GM18519 (cell line): ENCODE measurements at regions not wholly inside any gene's neighbourhood (a gene's known extent, or its start where the extent isn't known, plus 50 kb on each side); places are given as distances from the start of the nearest gene placed in this dataset.
"Not testable (repeated sequence)": the region's sequence is repeated elsewhere in the genome, so short reads cannot be mapped to it uniquely, and the experiment has no call there.

ENCODE experiments used
- ATAC-seq: cut with Tn5 transposase; IDR thresholded peaks from one replicate; pipeline ENCODE4 v1.9.1; 2021; ENCODE audit warnings: mild to moderate bottlenecking, moderate library complexity; ENCODE audit not compliant: unreplicated experiment, low FRiP score

DNA sequence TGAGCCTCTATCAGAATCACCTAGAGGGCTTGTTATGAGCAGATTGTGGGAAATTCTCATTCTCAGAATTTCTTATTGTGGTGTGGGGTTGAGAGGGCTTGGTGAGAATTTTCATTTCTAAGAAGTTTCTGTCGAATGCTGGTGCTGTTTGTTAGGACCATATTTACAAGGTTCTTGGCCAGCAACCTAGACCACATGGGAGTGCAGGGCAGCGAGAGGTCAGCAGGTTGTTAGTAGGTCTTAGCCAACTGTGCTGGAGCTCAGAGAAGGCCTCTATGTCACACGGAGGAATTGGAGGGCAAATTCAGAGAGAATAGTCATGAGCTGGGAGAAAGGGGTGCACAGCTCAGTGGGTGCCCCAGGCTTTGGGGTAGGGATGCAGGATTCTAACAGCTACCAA lies 357.0 kb downstream of the LRRC70 start:
- ATAC-seq: no peak

- ATAC-seq: no peak
These were observed 355.7 kb downstream of the LRRC70 start for GRCh38 chr5:62934319-62934718.

DNA sequence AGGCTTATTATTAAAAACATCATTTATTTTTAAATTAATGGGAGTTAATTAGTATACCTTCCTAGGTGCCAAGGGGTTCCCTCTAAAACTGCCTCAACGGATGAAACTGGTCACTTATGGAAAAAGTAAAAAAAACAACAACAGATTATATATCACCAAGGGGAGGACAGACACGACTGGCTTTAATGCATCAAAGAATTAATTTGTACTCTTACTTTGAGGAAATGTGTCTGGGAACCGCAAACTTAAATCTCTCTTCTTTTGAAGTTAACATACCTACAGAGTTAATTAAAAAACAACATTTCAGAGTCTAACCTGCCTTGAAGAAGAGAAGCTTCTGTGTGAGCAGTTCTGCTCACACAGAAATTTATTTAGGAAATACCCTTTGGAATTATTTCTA lies 354.6 kb downstream of the LRRC70 start:
- ATAC-seq: no peak

DNA sequence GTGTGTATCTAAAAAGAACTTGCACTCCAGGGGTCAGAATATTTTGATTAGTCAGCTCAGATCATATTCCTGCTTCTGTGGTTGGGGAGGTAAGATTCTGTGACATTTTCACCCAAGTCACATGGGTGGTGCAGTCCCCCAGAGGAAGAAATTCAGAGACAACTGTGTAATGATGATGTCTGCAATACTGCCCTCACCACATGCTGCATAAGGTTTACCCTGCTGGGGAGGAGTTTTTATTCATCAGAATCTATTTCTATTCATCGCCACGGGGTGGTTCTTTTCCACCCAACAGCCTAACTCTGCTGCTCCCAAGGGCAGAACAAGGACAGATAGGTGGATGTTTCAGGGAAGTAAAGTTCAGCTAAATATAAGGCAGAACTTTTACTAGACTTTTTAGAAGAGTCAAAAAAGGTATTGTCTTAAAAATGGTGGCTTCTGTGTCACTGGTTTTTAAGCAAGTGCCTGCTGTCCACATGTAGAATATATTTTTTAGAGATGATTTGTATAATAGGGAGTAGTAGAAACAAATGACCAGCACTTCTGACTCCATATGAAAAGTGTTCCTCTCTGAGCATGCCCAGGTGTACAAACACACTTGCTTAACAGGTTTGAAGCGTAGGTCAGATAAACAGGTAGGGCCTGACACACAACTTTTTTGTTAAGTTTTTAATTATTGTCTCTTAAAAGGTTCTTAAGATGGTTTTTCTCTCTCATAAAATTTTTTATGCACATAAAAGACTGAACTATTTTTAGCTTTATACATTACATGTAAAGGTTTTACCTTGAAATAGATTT lies 352.7 kb downstream of the LRRC70 start:
- ATAC-seq: no peak

- ATAC-seq: no peak
These were observed 343.6 kb downstream of the LRRC70 start for GRCh38 chr5:62922191-62922590.

DNA sequence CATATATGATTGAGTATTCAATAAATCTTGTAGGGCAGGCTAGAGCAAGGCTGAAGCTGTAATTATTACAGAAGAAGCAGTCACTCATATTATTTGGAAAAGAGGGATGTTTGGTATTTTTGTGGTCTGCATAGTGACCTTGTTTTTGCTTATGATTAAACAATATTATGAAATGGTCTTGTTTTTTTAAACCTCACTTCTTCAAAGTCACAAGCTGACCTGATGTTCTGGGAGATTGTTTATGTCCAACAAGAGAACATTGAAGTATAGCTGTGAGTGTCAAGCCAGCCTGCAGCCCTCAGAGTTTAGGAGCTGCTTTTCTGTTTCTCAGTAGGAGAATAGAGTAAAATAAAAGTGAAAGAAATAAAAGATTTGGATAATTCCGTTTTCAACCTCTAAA lies 342.2 kb downstream of the LRRC70 start:
- ATAC-seq: no peak

- ATAC-seq: no peak
These were observed 330.7 kb downstream of the LRRC70 start for GRCh38 chr5:62909326-62909725.

DNA sequence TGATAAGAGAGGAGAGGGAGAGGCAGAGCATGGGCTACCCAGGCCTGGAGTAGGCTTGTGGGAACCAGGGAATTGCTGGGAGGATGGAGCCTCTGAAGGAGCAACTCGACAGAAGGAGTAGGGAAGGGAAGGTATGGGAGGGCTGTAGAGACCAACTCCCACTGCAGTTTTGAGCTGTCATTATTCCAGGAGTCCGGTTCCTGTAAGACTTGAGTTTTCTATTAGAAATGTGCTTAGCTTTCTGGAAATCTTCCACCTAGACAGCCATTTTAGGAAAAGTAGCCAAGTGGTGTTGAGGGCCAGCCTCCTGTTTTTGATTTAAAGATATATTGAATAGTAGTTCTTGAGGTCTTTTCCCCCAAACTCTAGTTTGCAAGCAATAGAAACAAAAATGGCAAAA lies 323.5 kb downstream of the LRRC70 start:
- ATAC-seq: no peak

GRCh38 chr5:62900976-62901375 lies 322.4 kb downstream of the LRRC70 start:
- no peak for ATAC-seq

- ATAC-seq: no peak
These were observed 317.7 kb downstream of the LRRC70 start for GRCh38 chr5:62896121-62896893.

DNA sequence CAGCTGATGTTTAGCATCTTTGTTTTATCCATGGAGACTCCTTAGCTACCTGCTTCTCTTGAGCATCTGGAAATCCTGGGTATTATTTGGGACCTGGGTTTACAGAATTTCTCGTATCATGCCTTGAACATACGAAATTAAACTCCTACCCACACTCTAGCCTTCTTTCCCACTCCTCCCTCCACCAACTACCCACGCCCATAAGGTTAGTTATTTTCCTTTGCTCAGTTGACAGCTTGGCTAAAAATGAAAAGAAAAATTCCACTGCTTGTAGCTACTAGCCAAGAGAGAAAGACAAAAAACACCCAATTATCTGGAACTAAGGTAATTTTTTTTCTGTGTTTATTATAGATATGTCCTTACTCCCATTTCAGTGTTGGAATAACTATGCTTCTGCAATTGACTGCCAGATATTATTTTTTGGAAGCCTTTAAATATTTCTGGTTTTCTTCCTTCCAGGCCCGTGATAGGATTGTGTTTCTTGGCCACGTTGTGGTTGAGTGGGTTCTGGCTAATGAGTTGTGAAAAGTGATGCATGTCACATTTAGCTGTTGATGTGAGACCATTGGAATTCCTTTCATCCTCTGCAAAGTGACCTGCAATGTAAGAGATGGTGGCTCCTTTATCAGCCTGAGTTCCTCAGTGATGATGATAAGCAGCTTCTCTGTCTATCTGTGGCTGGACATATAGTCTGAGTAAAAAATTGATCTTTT lies 308.1 kb downstream of the LRRC70 start:
- ATAC-seq: no peak

- not testable (repeated sequence) for ATAC-seq
These were observed 258.7 kb downstream of the LRRC70 start for GRCh38 chr5:62837330-62837729.

- no peak for ATAC-seq
These were observed 251.0 kb downstream of the LRRC70 start for GRCh38 chr5:62829604-62829986.

DNA sequence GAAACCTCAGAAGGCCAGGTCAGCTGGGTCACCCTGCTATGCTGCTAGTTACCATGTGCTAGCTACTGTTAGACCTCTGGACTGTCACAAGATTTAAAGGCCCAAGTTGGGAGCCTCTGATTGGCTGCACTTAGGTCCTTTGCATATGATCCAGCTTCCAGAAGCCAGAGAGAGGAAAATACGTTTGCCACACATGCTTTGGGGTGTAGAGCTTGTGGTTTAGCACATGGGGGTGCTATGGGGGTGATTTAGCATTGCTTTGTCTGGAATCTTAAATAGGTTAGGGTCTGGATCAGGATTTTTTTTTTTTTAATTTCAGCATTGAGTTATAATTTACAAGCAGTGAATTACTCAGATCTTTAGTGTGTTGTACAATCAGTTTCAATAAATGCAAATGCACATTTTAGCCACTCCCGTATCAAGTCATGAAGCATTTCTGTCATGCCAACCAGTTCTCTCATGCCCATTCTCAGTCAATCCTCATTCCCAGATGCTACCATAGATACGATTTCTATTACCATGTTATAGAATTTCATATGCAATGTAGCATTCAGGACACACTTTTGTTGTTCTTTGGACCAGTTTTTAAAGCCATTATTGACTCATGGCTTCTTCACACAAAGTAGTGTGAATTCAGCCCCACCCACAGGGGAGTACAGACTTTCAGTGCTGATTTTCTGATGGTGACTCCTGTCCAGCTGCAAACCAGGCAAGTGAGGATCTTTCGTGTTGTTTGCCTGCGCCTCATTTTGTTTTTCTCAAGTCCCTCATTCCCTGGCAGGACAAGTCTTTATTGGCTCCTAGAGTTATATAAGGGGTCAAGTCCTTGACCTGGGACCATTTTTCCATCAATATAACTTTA lies 250.4 kb downstream of the LRRC70 start:
- no peak for ATAC-seq

DNA sequence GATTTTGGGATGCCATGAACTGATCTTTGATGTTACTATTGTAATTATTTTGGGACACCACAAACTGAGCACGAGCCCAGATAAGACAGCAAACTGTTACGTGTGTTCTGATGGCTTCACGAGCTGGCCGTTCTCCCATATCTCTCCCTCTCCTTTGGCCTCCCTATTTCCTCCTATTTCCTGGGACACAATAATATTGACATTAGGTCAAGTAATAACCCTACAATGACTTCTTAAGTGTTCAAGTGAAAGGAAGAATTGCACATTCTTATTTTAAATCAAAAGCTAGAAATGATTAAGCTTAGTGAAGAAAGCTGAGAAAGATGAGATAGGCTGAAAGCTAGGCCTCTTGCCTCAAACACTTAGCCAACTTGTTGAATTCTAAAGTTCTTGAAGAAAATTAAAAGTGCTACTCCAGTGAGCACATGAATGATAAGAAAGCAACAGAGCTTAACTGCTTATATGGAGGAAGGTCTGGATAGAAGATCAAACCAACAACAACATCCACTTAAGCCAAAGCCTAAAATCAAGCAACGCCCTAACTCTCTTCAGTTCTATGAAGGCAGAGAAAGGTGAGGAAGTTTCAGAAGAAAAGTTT lies 247.1 kb downstream of the LRRC70 start:
- ATAC-seq: no peak

- ATAC-seq: no peak
These were observed 246.3 kb downstream of the LRRC70 start for GRCh38 chr5:62824936-62825335.

DNA sequence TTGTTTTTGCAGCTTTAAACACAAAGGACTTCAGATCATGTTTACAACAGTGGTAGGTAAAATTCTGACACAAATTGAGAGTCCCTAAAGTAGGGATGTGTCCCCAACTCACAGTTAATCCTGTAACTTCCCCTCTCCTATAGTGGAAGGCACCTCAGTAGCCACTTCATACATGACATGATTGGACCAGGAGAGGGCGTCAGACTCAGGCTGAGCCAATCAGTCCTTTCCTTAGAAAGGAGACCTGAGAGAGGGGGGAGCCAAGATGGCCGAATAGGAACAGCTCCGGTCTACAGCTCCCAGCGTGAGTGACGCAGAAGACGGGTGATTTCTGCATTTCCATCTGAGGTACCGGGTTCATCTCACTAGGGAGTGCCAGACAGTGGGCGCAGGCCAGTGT lies 238.4 kb downstream of the LRRC70 start:
- not testable (repeated sequence) for ATAC-seq

- no peak for ATAC-seq
These were observed 236.4 kb downstream of the LRRC70 start for GRCh38 chr5:62814991-62815390.

DNA sequence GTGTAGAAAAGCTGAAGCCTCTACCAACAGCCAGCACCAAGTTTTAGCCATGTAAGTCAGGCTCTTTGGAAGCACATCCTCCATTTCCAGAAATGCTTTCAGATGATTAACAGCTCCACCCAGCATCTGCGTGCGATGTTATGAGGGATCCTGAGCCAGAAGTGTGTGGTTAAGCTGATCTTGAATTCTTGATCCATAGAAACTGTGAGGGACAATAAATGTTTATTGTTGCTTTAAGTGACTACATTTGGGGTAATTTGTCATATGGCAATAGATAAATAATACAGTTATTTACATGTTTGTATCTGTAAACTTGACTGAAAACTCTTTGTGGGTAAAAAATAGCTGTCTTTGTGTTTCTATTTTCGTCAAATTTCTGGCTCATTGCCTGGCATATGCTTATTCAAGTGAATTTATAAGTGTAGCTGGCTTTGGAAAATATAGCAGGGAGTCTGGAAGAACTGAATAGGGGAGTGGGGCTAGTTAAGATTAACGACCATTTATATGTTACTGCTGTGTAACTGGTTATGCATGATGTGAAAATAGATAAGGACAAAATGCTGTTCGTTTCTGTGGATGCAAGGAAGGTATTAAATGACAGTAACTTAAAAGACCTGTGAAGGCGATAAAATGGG lies 234.1 kb downstream of the LRRC70 start:
- ATAC-seq: no peak

DNA sequence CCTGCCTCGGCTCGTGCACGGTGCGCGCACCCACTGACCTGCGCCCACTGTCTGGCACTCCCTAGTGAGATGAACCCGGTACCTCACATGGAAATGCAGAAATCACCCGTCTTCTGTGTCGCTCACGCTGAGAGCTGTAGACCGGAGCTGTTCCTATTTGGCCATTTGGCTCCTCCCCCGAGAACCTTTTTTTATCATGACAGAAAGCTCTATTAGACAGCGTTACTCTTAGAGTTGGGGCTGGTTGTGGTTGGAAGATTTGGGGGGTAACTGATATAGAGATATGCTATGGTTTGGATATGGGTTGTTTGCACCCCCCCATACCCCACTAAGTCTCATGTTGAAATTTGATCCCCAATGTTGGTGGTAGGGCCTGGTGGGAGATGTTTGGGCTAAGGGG lies 226.2 kb downstream of the LRRC70 start:
- ATAC-seq: not testable (repeated sequence)
